Panc1 (cell line): ENCODE measurements at regions not wholly inside any gene's neighbourhood (a gene's known extent, or its start where the extent isn't known, plus 50 kb on each side); places are given as distances from the start of the nearest gene placed in this dataset.

Experiments
- ATAC-seq: fragments of 200-7000 bp; cut with Tn5 transposase; 2 replicates; pipeline ENCODE4 v1.9.1; 2020; ENCODE audit warnings: mild to moderate bottlenecking, moderate library complexity
- BruUV-seq: library from RNA; stranded (reverse); fragments of 400-500 nt; replicated peaks from 2 replicates; lab custom pipeline; 2021; lab: Mats Ljungman, UMichigan
- CTCF ChIA-PET: fragments of 300-600 bp; sonication (Branson Sonifier 250); formaldehyde crosslinking; loops from one replicate; lab custom pipeline; 2022; ENCODE audit warnings: antibody characterized with exemption; lab: Charles Lee
- POLR2A ChIA-PET: fragments of 300-600 bp; sonication (Branson Sonifier 250); formaldehyde crosslinking; loops from one replicate; lab custom pipeline; 2022; ENCODE audit warnings: antibody characterized with exemption; lab: Charles Lee
- DNase-seq: peaks from one replicate; pipeline ENCODE4 v3.0.0-alpha.2; 2010; ENCODE audit warnings: low read depth, low spot score
- H3K27ac ChIP-seq: 2 replicates; pipeline ENCODE4 v1.5.1; 2011; ENCODE audit warnings: mild to moderate bottlenecking, low read length, inconsistent platforms
- H3K27me3 ChIP-seq: fragments of 200-500 bp; sonication (Bioruptor generic); 2 replicates; pipeline ENCODE4 v1.6.0; 2014; ENCODE audit warnings: low read length, inconsistent platforms; ENCODE audit not compliant: control insufficient read depth, insufficient read depth
- H3K36me3 ChIP-seq: fragments of 200-500 bp; sonication (Bioruptor generic); 2 replicates; pipeline ENCODE4 v1.5.1; 2014; ENCODE audit warnings: inconsistent platforms, mild to moderate bottlenecking, low read length, moderate library complexity; ENCODE audit not compliant: control insufficient read depth, insufficient read depth
- H3K4me1 ChIP-seq: 2 replicates; pipeline ENCODE4 v1.5.1; 2011; ENCODE audit warnings: inconsistent platforms, mild to moderate bottlenecking, low read length, moderate library complexity; ENCODE audit not compliant: control insufficient read depth, insufficient read depth
- H3K4me3 ChIP-seq, 2 experiments: 2 replicates each; pipeline ENCODE4 v1.5.1; 2011 to 2012; ENCODE audit warnings: low read depth in 2 of 2, low read length in 2 of 2, mild to moderate bottlenecking in 2 of 2, inconsistent platforms in 1 of 2, moderate library complexity in 1 of 2
- H3K9me3 ChIP-seq: fragments of 200-500 bp; sonication (Bioruptor generic); 2 replicates; pipeline ENCODE4 v1.5.1; 2014; ENCODE audit warnings: low read depth, mild to moderate bottlenecking, inconsistent platforms, low read length, moderate library complexity; ENCODE audit not compliant: control insufficient read depth, insufficient read depth
- POLR2AphosphoS5 ChIP-seq: IDR thresholded peaks from 2 replicates; pipeline ENCODE4 v1.6.1; 2012; ENCODE audit warnings: mild to moderate bottlenecking, low read depth, low read length, moderate library complexity
- SIN3A ChIP-seq: IDR thresholded peaks from 2 replicates; pipeline ENCODE4 v1.6.1; 2012; ENCODE audit warnings: low read depth, mild to moderate bottlenecking, low read length, moderate library complexity, borderline replicate concordance; ENCODE audit not compliant: insufficient read depth
- TCF7L2 ChIP-seq: IDR thresholded peaks from 2 replicates; pipeline ENCODE4 v1.6.1; 2011; ENCODE audit warnings: mild to moderate bottlenecking, low read depth, low read length, inconsistent platforms
- in situ Hi-C: cut with HindIII; loops from 2 replicates; pipeline ENCODE4 v1.10.0; 2016; ENCODE audit warnings: low sequenced_read_pairs, low pct_unique_long_range_greater_than_20kb
- intact Hi-C: fragments of 100-400 bp; cut with micrococcal nuclease; formaldehyde crosslinking; loops from one replicate; pipeline ENCODE4 v1.10.0; 2022; ENCODE audit not compliant: unreplicated experiment
- TF ChIP-seq, protein P1 (sequence below): fragments of 450-650 bp; IDR thresholded peaks from 2 replicates; pipeline ENCODE4 v1.5.1; 2017; ENCODE audit warnings: mild to moderate bottlenecking
- TF ChIP-seq, protein P2 (sequence below), 2 experiments: IDR thresholded peaks; 2 replicates each; pipeline ENCODE4 v1.6.1; 2011 to 2012; ENCODE audit warnings: low read depth in 2 of 2, control low read depth in 1 of 2, low read length in 1 of 2, mild to moderate bottlenecking in 1 of 2, moderate library complexity in 1 of 2; ENCODE audit not compliant: insufficient read depth in 1 of 2

DNA sequence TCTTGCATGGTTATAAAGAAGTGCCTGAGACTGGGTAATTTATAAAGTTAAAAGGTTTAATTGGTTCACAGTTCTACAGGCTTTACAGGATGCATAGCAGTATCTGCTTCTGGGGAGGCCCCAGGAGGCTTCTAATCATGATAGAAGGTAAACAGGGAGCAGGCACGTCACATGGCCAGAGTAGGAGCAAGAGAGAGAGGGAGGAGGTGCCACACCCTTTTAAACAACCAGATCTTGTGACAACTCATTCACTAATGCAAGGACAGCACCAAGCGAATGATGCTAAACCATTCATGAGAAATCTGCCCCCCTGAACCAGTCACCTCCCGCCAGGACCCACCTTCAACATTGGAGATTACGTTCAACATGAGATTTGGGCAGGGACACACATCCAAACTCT is 141.1 kb downstream of the EN1 start:
- DNase-seq (no peak), ATAC-seq (no peak)
- no TSS peak for BruUV-seq
- Histone ChIP-seq H3K36me3 (no peaks in the 10 kb centered on the region), H3K27ac (no peak overlapping the region), H3K4me3 (no peak overlapping the region), H3K4me1 (no peaks in the 10 kb centered on the region), H3K9me3 (no peaks in the 10 kb centered on the region), H3K27me3 (no peaks in the 10 kb centered on the region)
- ChIA-PET CTCF (no interaction called here), POLR2A (no interaction called here)
- intact Hi-C loops (no loop called here), in situ Hi-C loops (no loop called here)
- TF ChIP-seq TCF7L2 = no peak
- TF ChIP-seq, protein P1, sequence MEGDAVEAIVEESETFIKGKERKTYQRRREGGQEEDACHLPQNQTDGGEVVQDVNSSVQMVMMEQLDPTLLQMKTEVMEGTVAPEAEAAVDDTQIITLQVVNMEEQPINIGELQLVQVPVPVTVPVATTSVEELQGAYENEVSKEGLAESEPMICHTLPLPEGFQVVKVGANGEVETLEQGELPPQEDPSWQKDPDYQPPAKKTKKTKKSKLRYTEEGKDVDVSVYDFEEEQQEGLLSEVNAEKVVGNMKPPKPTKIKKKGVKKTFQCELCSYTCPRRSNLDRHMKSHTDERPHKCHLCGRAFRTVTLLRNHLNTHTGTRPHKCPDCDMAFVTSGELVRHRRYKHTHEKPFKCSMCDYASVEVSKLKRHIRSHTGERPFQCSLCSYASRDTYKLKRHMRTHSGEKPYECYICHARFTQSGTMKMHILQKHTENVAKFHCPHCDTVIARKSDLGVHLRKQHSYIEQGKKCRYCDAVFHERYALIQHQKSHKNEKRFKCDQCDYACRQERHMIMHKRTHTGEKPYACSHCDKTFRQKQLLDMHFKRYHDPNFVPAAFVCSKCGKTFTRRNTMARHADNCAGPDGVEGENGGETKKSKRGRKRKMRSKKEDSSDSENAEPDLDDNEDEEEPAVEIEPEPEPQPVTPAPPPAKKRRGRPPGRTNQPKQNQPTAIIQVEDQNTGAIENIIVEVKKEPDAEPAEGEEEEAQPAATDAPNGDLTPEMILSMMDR = no peak
- TF ChIP-seq, protein P2, sequence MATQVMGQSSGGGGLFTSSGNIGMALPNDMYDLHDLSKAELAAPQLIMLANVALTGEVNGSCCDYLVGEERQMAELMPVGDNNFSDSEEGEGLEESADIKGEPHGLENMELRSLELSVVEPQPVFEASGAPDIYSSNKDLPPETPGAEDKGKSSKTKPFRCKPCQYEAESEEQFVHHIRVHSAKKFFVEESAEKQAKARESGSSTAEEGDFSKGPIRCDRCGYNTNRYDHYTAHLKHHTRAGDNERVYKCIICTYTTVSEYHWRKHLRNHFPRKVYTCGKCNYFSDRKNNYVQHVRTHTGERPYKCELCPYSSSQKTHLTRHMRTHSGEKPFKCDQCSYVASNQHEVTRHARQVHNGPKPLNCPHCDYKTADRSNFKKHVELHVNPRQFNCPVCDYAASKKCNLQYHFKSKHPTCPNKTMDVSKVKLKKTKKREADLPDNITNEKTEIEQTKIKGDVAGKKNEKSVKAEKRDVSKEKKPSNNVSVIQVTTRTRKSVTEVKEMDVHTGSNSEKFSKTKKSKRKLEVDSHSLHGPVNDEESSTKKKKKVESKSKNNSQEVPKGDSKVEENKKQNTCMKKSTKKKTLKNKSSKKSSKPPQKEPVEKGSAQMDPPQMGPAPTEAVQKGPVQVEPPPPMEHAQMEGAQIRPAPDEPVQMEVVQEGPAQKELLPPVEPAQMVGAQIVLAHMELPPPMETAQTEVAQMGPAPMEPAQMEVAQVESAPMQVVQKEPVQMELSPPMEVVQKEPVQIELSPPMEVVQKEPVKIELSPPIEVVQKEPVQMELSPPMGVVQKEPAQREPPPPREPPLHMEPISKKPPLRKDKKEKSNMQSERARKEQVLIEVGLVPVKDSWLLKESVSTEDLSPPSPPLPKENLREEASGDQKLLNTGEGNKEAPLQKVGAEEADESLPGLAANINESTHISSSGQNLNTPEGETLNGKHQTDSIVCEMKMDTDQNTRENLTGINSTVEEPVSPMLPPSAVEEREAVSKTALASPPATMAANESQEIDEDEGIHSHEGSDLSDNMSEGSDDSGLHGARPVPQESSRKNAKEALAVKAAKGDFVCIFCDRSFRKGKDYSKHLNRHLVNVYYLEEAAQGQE (IDR thresholded peaks at IDR 0.05; ENCODE audit: insufficient read depth in 1 of 2, low read depth in 2 of 2, low read length in 1 of 2) = no peak
- TF ChIP-seq SIN3A = no peak
- TF ChIP-seq POLR2AphosphoS5 = no peak

DNA sequence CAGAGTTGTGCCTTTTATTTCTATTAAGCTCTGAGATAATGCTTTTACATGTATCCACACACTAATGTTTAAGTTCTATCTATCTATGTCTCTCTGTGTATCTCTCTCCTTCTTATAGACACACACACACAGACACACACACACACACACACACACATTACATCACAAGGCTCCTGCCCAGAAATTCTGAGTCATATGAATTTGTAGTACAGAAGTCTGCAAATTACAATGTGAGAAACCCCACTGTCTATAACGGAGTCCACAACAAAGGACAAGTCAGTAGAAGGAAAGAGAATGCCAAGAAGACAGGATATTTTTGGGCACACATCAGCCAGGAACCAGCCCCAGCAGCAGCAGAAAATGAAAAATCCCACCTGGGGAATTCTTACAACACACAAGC is 142.4 kb downstream of the EN1 start:
- H3K4me3 ChIP-seq = no peak overlapping the region
- intact Hi-C loops (no loop called here), in situ Hi-C loops (no loop called here)
- H3K9me3 ChIP-seq = no peaks in the 10 kb centered on the region
- ChIA-PET CTCF (interaction anchor here (0.7 kb wide), 1 partner anchor 82 kb away, joined by 3 read pairs; no protein-coding TSS in a partner anchor), POLR2A (no interaction called here)
- no peak for DNase-seq
- H3K27me3 ChIP-seq = no peaks in the 10 kb centered on the region
- TF ChIP-seq POLR2AphosphoS5 (no peak), TCF7L2 (no peak), SIN3A (no peak)
- TF ChIP-seq, protein P2 (IDR thresholded peaks at IDR 0.05; ENCODE audit: insufficient read depth in 1 of 2, low read depth in 2 of 2, low read length in 1 of 2) = no peak
- TF ChIP-seq, protein P1 = no peak
- H3K4me1 ChIP-seq = no peaks in the 10 kb centered on the region
- no peaks in the 10 kb centered on the region for H3K36me3 ChIP-seq
- no peak for ATAC-seq
- no TSS peak for BruUV-seq
- H3K27ac ChIP-seq = no peak overlapping the region
